AG10803 (cell line): ENCODE measurements at regions not wholly inside any gene's neighbourhood (a gene's known extent, or its start where the extent isn't known, plus 50 kb on each side); places are given as distances from the start of the nearest gene placed in this dataset.

ENCODE experiments used
- DNase-seq: peaks from one replicate; pipeline ENCODE4 v3.0.0; 2010; ENCODE audit warnings: low read depth
- H3K4me3 ChIP-seq: 2 replicates; pipeline ENCODE4 v1.5.1; 2011; ENCODE audit warnings: mild to moderate bottlenecking, low read length, control low read depth
- CTCF ChIP-seq: conservative IDR thresholded peaks from 2 replicates; pipeline ENCODE4 v1.5.1; 2011; ENCODE audit warnings: mild to moderate bottlenecking, low read length, control low read depth, inconsistent platforms

GRCh38 chr10:79013406-79013987 lies 55.3 kb upstream of the ZMIZ1 start:
- H3K4me3 ChIP-seq, result no peak overlapping the region
- TF ChIP-seq CTCF, result no peak
- DNase-seq, result no peak

DNA sequence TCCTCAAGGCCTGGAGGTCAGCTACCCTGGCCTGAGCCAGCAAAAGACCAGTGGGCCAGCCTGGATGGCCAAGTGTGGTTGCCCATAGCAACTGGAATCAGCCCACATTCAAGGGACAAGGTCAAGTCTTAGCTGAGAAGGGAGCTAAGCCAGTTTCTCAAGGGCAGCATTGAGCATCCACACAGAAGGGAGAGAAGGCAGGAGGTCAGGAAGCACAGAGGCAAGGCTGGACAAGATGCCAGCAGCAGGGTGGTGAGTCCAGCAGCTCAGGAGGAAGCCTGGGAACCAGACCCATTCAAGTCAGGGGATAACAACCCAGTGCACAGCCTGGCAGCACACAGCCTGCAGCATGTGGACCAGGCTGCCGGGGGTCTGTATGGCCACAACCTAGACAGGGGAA lies 54.0 kb upstream of the ZMIZ1 start:
- TF ChIP-seq CTCF, result no peak
- H3K4me3 ChIP-seq, result no peak overlapping the region
- DNase-seq, result no peak

DNA sequence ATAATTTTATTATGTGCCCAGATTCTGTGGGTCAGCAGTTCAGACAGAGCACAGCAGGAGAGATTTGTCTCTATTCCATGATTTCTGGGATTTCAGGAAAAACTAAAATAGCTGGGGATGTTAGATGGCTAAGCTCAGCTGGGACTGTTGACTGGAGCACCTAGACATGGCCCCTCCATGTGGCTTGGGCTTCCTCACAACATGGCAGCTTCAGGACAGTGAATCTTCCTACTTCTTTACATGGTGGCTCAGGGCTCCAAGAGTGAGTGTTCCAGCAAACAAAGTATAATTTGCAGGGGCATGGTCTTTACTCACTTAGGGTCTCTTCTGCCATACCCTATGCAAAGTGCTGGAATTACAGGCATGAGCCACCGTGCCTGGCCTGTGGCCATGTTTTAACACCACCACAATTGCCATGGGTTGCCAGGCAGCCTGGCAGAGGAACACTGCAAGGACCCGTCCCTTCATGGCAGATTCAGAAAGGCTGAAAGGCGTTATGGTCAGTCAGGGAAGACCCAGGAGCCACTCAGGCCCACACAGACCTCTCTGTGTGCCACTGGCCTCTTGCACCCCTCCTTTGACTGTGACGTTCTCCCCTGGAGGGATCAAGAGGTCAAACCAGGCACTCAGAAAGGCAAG lies 50.8 kb upstream of the ZMIZ1 start:
- DNase-seq, result no peak
- no peak overlapping the region for H3K4me3 ChIP-seq
- TF ChIP-seq CTCF, result no peak

DNA sequence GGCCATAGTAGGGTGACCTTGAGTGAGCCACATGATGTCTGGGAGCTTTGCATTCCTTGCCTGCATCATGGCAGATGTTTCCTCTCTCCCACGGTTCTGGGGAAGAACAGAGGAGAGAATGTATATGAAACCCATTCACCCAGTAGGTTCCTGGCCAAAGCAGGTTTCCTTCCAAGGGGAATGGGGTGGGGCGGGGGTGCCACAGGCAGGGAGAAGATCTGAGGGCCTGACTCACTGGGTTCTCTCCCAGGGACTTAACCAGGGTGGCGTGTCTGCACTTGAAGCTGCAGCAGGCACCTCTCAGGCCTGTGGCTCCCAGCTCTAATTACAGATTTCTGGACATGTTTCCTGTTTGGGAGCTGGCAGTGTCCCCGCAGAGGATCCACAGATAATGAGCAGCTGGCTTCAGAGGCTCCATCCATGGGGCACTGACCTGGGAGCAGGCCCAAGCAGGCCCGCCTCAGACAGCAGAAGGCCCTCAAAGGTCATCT lies 50.2 kb upstream of the ZMIZ1 start:
- no peak overlapping the region for H3K4me3 ChIP-seq
- DNase-seq, result peak; percentile 45

More for the DNA sequence above, 50.2 kb upstream of the ZMIZ1 start:
- TF ChIP-seq CTCF, result no peak
